Muscle layer of colon (tissue), 2 donors: ENCODE measurements at regions not wholly inside any gene's neighbourhood (a gene's known extent, or its start where the extent isn't known, plus 50 kb on each side); places are given as distances from the start of the nearest gene placed in this dataset.

Experiments used
- H3K27ac ChIP-seq: one replicate; pipeline ENCODE4 v1.7.0; 2013; ENCODE audit warnings: low read depth, mild to moderate bottlenecking, low read length, moderate library complexity
- H3K27me3 ChIP-seq, 2 donors: one replicate each; pipeline ENCODE4 v1.7.0; 2013; ENCODE audit warnings: low read length in 2 of 2, mild to moderate bottlenecking in 2 of 2; ENCODE audit not compliant: insufficient read depth in 2 of 2, control insufficient read depth in 1 of 2
- H3K36me3 ChIP-seq: one replicate; pipeline ENCODE4 v1.7.0; 2013; ENCODE audit warnings: mild to moderate bottlenecking, low read length; ENCODE audit not compliant: insufficient read depth
- H3K4me1 ChIP-seq: one replicate; pipeline ENCODE4 v1.7.0; 2013; ENCODE audit warnings: mild to moderate bottlenecking, low read length; ENCODE audit not compliant: insufficient read depth
- H3K4me3 ChIP-seq, 2 donors: one replicate each; pipeline ENCODE4 v1.7.0; 2013; ENCODE audit warnings: low read length in 2 of 2, low read depth in 1 of 2, mild to moderate bottlenecking in 1 of 2, moderate library complexity in 1 of 2
- H3K9ac ChIP-seq: one replicate; pipeline ENCODE4 v1.7.0; 2013; ENCODE audit warnings: low read length
- H3K9me3 ChIP-seq: one replicate; pipeline ENCODE4 v1.7.0; 2013; ENCODE audit warnings: mild to moderate bottlenecking, low read length
- donor health status: abdominal sarcoma.
- donor health status: Adenocarcinoma of cecum.

DNA sequence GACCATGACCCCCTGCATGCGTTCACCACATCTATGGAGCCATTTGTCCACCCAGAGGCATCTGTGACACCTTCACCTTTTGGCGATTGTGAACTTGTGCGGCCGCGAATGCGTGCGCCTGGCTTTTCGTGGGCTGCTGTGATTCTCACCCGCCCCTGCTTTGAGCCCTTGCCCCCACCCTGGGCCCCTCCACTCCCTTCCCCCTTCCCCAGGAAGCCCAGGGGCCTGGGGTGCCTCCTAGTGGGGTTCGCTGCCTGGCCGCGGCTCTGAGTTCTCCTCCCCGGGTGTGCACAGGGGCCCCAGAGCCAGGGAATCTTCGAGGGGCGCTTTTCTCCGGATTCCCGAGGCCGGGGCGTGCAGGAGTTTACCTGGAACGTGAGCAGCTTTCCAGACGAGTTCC, 97.9 kb upstream of the ACTRT2 start:
- no peak overlapping the region for H3K9ac ChIP-seq
- H3K36me3 ChIP-seq: no peaks in the 10 kb centered on the region
- H3K9me3 ChIP-seq: no peaks in the 10 kb centered on the region
- peaks cover 0 to 44% of the 10 kb centered on the region in 2 donors for H3K27me3 ChIP-seq
- no peaks in the 10 kb centered on the region for H3K4me1 ChIP-seq
- no peak overlapping the region for H3K27ac ChIP-seq
- no peak overlapping the region for H3K4me3 ChIP-seq

DNA sequence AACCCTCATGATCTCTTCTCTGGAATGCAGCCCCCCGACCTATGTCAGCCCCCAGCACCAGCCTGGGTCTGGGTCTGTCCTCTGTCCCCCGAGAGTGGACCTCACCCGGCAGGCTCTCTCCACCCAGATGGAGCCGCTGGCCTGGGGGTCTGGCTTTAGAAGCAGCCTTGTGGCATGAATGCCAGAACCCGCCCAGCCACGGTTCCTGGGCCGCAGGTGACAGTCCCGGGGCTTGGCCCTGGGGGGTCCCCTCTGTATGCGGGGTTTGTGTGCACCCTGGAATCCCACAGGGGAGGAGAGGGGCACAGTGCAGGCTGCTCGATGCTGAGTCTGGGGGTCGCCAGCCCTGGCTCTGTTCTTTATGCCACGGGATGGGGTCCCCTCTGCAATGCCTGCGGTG, 96.0 kb upstream of the ACTRT2 start:
- no peaks in the 10 kb centered on the region for H3K36me3 ChIP-seq

DNA sequence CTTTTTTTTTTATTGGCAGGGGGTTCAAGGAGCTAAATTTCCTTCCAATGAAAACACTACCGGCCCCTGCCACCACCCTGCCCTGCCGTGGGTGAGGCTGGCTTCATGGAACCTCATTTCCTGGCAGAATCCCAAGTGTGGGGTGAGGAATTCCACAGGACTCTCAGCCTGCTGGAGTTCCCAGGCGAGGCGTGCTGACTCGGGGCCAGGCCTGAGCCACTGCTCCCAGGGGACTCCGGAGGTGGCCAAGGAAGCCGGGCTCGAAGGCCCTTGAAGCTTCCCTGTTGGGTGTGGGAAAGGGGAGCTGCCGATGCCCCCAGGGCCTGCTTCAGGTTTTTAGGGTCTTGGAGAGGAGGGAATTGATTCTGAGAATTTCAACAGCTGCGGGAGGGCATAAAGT, 95.3 kb upstream of the ACTRT2 start:
- Histone ChIP-seq H3K4me1 (no peaks in the 10 kb centered on the region), H3K4me3 (no peak overlapping the region), H3K27me3 (peaks cover 0 to 53% of the 10 kb centered on the region in 2 donors), H3K36me3 (no peaks in the 10 kb centered on the region), H3K27ac (no peak overlapping the region), H3K9ac (no peak overlapping the region), H3K9me3 (no peaks in the 10 kb centered on the region)

More for the DNA sequence above, 96.0 kb upstream of the ACTRT2 start:
- Histone ChIP-seq H3K4me1 (no peaks in the 10 kb centered on the region), H3K27me3 (peaks cover 0 to 49% of the 10 kb centered on the region in 2 donors), H3K9ac (no peak overlapping the region), H3K27ac (no peak overlapping the region), H3K9me3 (no peaks in the 10 kb centered on the region), H3K4me3 (no peak overlapping the region)

DNA sequence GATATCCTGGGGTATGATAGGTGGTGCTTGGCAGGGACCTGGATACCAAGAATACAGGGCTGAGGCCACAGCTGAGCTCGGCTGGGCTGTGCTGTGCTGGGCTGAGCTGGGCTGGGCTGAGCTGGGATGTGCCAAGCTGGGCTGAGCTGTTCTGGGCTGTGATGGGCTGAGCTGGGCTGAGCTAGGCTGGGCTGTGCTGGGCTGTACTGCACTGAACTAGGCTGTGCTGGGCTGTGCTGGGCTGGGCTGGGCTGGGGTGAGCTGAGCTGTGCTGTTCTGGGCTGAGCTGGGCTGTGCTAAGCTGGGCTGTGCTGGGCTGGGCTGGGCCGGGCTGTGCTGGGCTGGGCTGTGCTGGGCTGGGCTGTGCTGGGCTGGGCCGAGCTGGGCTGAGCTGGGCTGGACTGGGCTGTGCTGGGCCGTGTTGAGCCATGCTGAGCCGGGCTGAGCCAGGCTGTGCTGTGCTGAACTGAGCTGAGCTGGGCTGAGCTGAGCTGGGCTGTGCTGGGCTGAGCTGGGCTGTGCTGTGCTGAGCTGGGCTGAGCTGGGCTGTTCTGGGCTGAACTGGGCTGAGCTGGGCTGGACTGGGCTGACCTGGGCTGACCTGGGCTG, 94.7 kb upstream of the ACTRT2 start:
- no peak overlapping the region for H3K27ac ChIP-seq
- no peaks in the 10 kb centered on the region for H3K9me3 ChIP-seq
- no peaks in the 10 kb centered on the region for H3K36me3 ChIP-seq
- no peaks in the 10 kb centered on the region for H3K4me1 ChIP-seq
- H3K9ac ChIP-seq: no peak overlapping the region
- no peak overlapping the region for H3K4me3 ChIP-seq
- peaks cover 0 to 56% of the 10 kb centered on the region in 2 donors for H3K27me3 ChIP-seq

DNA sequence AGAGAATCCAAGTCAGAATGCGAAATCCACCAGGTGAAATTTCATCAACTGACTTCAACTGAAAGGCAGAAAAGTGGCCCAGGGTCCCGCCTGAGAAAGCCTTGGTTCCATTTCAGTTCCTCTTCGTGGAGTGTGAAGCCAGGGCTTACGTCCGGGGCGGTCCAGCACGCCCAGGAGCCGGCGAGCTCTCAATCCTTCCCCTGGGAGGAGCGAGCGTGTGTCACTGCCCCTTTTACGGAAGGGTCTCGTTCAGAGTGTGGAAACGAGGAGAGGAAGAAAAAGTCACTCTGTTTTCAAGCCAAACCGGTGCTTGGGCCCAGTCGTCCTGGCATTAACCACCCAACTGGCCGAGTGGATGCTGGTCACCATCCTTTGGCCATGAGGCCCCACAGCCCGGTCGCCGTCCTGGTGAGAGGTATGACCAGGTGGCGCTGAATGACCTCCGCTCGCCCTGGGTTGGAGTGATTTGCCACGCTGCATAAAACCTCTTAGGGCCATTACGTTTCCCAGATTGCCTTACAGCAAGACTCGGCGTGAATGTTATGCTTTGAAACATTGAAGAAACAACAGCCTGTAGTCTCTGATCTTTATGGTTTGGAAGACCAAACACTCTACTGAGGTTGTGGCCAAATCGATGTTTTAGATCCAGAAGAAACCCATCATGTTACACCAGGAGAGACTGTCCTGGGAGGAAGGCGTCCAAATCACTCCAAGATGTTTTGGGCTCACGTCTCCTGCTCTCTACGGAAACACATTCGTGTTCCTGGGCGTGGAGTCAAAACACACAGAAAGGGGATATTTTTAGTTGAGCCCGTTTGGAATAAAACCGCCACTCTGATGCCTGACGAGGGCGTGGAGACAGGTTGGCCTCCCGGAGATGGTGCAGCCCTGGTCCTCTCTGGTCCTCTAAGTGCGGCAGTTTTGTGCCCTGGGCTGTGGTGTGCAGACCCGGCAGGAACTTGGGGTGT, 93.6 kb upstream of the ACTRT2 start:
- Histone ChIP-seq H3K27ac (no peak overlapping the region), H3K4me1 (no peaks in the 10 kb centered on the region), H3K36me3 (no peaks in the 10 kb centered on the region), H3K4me3 (no peak overlapping the region), H3K9me3 (no peaks in the 10 kb centered on the region), H3K27me3 (peaks cover 0 to 55% of the 10 kb centered on the region in 2 donors), H3K9ac (no peak overlapping the region)

DNA sequence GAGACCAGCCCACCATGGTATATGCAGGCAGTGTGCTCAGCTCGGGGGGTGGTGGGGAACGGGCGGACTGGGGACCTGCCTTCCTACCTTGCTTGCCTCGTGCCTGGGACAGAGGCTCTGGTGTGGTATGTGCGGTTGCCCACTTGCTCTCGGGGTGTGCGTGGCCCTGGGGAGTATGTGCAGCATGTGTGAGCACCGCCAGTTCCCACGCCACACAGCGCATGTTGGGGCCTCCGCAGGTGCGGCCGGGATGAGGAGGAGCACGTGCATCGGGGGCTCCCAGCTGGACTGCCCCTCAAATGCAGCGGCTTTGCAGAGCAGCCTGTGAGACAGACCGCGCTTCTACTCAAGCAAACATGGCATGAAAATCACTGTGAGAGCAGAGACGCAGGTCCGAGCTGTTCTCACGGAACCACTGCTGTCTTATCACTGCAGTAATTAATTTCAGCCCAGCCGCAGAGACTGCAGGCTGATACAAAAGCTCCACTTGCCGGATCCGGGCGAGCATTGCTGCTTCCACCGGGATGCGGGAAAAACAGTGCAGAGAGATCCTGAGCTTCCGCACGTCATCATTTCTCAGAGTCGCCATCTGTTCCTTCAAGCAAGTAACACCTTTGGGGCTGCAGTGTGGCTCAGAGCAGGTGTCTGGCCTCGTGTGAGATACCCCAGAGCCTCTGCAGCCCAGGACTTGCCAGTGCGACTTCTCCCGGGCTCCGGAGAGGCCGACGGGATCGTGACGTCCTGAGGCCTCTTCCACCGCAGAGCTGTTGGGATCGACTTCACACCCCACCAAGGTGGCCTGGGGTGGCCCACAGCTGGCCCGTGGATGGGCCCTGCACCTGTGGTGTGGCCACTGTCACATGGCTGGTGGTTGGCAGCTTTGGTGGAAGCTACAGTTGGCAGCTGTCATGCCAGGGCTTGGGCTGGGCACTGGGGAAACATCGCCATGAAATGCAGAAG, 92.6 kb upstream of the ACTRT2 start:
- Histone ChIP-seq H3K27me3 (peaks cover 0 to 55% of the 10 kb centered on the region in 2 donors), H3K4me1 (no peaks in the 10 kb centered on the region), H3K4me3 (no peak overlapping the region), H3K27ac (no peak overlapping the region), H3K36me3 (no peaks in the 10 kb centered on the region), H3K9ac (no peak overlapping the region), H3K9me3 (no peaks in the 10 kb centered on the region)

DNA sequence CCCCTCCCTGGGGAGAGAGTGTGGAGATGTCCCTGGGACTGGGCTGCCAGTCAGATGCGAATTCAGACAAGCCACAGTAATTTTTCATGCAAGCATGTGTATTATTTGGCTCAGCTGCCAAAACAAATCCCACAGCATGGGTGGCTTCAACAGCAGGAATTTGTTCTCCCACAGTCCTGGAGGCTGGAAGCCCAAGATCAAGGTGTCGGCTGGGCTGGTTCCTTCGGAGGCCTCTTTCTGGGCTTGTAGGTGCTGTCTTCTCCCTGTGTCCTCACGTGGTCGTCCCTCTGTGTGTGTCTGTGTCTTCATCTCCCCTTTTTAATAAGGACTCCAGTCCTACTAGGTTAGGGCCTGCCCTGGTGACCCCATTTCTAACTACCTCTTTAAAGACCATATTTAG, 91.9 kb upstream of the ACTRT2 start:
- no peaks in the 10 kb centered on the region for H3K36me3 ChIP-seq
- H3K9ac ChIP-seq: no peak overlapping the region
- no peaks in the 10 kb centered on the region for H3K4me1 ChIP-seq
- no peak overlapping the region for H3K4me3 ChIP-seq
- H3K27ac ChIP-seq: no peak overlapping the region
- H3K9me3 ChIP-seq: no peaks in the 10 kb centered on the region
- peaks cover 0 to 48% of the 10 kb centered on the region in 2 donors for H3K27me3 ChIP-seq

DNA sequence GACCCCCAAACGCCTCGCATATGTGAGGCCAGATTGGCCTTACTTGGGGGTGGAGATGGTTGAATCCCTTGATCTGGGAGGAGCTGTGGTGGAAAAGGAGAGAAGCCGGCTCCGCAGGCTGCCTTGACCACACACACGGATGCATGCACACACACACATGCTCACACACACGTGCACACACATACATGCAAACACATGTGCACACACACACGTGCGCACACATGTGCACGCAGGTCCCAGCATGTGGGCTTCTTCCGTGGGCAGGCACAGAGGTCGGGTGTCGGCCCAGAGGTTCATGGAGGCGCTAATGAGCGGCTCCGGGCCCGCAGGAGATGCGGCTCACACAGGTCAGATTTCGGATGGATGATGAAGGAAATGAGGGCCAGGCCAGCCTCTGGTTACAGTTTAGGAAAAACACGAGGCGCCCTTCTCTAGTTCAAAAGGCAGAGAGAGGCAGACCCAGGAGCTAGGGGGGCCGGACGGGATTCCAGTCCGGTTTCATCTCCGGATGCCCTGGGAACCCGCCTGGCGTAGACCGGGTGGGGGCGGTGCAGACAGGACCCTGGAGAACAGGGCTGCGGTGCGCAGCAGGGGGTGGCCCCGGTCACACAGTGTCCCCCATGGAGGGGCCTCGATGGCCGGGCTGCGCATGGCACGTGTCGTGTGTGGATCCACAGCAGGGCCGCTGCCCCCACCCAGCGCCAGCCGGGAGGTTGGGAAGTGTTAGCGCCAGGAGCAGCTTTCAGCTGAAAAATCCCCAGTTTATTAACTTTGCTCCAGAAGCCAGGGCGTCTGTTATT, 91.1 kb upstream of the ACTRT2 start:
- Histone ChIP-seq H3K4me1 (no peaks in the 10 kb centered on the region), H3K4me3 (no peak overlapping the region), H3K9me3 (no peaks in the 10 kb centered on the region), H3K27me3 (peaks cover 0 to 52% of the 10 kb centered on the region in 2 donors), H3K9ac (no peak overlapping the region), H3K27ac (no peak overlapping the region), H3K36me3 (no peaks in the 10 kb centered on the region)

DNA sequence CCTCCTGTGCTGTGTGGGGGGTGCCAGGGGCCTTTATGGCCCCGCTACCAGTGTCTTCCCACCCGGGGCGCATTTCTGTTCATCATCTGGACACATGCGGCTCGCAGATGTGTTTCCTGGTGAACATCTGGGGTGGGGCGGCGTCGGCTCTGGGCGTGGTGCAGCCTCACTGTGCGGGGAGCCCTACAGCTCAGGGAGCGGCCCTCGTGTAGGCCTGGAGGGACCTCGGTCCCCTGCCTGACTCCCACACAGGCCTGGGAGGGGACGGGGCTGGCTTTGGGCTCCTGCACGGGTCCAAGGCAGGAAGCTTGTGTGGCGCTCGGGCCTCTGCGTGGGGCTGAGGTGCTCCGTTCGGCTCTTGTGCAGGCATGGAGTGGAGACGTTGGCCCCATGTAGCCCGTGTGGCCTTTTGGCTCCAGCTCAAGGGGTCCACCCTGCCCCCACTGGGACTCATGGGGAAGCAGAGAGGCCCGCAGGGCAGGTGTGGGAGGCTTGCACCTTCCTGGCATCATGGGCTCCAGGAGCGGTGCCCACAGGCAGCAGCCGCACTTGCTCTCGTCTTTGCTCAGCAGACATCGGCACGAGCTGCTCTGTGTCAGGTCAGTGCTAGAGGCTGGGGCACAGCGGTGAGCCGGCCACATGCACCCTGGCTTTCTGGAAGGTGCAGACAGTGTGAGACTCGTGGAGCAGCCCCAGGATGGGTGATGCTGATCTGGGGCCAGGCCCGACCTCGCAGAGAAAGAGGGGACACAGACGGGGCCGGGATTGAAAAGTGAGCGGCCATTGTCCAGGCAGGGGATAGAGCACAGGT, 90.1 kb upstream of the ACTRT2 start:
- Histone ChIP-seq H3K4me3 (no peak overlapping the region), H3K27me3 (peaks cover 0 to 50% of the 10 kb centered on the region in 2 donors), H3K4me1 (no peaks in the 10 kb centered on the region), H3K27ac (no peak overlapping the region), H3K9me3 (no peaks in the 10 kb centered on the region), H3K36me3 (no peaks in the 10 kb centered on the region), H3K9ac (no peak overlapping the region)
